Hepatocyte (in vitro differentiated cells): ENCODE measurements at regions not wholly inside any gene's neighbourhood (a gene's known extent, or its start where the extent isn't known, plus 50 kb on each side); places are given as distances from the start of the nearest gene placed in this dataset.

Source experiments
- DNase-seq: peaks from one replicate; pipeline ENCODE4 v3.0.0-alpha.2; 2016; ENCODE audit warnings: low spot score
- H2AFZ ChIP-seq: fragments of 200-600 bp; sonication (generic); 2 replicates; pipeline ENCODE4 v1.6.0; 2016; ENCODE audit warnings: antibody characterized with exemption, mild to moderate bottlenecking
- H3K27ac ChIP-seq: fragments of 200-600 bp; sonication (generic); 2 replicates; pipeline ENCODE4 v1.5.1; 2016; ENCODE audit warnings: mild to moderate bottlenecking
- H3K27me3 ChIP-seq: fragments of 200-600 bp; sonication (generic); 2 replicates; pipeline ENCODE4 v1.6.1; 2016
- H3K36me3 ChIP-seq: fragments of 200-600 bp; sonication (generic); replicated peaks from 2 replicates; pipeline ENCODE4 v1.5.1; 2016; ENCODE audit warnings: low read depth; ENCODE audit not compliant: insufficient read depth
- H3K4me1 ChIP-seq: fragments of 200-600 bp; sonication (generic); 2 replicates; pipeline ENCODE4 v1.5.1; 2016; ENCODE audit warnings: mild to moderate bottlenecking, moderate library complexity; ENCODE audit not compliant: insufficient read depth
- H3K4me2 ChIP-seq: fragments of 200-600 bp; sonication (generic); 2 replicates; pipeline ENCODE4 v1.6.0; 2016
- H3K4me3 ChIP-seq: fragments of 200-600 bp; sonication (generic); 2 replicates; pipeline ENCODE4 v1.5.1; 2016; ENCODE audit warnings: mild to moderate bottlenecking
- H3K79me2 ChIP-seq: fragments of 200-600 bp; sonication (generic); 2 replicates; pipeline ENCODE4 v1.6.0; 2017; ENCODE audit warnings: mild to moderate bottlenecking
- H3K9me2 ChIP-seq: fragments of 200-600 bp; sonication (generic); replicated peaks from 2 replicates; pipeline ENCODE4 v1.6.0; 2017; ENCODE audit warnings: mild to moderate bottlenecking; ENCODE audit not compliant: insufficient read depth
- H3K9me3 ChIP-seq: fragments of 200-600 bp; sonication (generic); 2 replicates; pipeline ENCODE4 v1.5.1; 2016; ENCODE audit warnings: low read depth, mild to moderate bottlenecking
- H4K20me1 ChIP-seq: fragments of 200-600 bp; sonication (generic); 2 replicates; pipeline ENCODE4 v1.6.0; 2016; ENCODE audit warnings: mild to moderate bottlenecking; ENCODE audit not compliant: insufficient read depth, poor library complexity, severe bottlenecking
- CTCF ChIP-seq: fragments of 200-600 bp; sonication (generic); IDR thresholded peaks from 2 replicates; pipeline ENCODE4 v1.5.1; 2016; ENCODE audit warnings: antibody characterized with exemption, mild to moderate bottlenecking; ENCODE audit not compliant: poor library complexity
- EZH2 ChIP-seq: fragments of 200-600 bp; sonication (generic); IDR thresholded peaks from 2 replicates; pipeline ENCODE4 v1.6.1; 2016; ENCODE audit warnings: antibody characterized with exemption, mild to moderate bottlenecking, borderline replicate concordance
- EZH2phosphoT487 ChIP-seq: fragments of 200-600 bp; sonication (generic); IDR thresholded peaks from one replicate; pipeline ENCODE4 v1.6.1; 2018; ENCODE audit warnings: antibody characterized with exemption, mild to moderate bottlenecking, low read depth, moderate library complexity; ENCODE audit not compliant: unreplicated experiment, severe bottlenecking
- WGBS: methylation state at CpG from one replicate; pipeline ENCODE4 v1.1.6; 2016; ENCODE audit warnings: low lambda C conversion rate; ENCODE audit errors: missing lambda C conversion rate; 5-methylcytosine and 5-hydroxymethylcytosine counted together

GRCh38 chr14:79960288-79960687 is 251.0 kb downstream of the DIO2 start:
- no peak overlapping the region for H3K4me3 ChIP-seq
- no peaks in the 10 kb centered on the region for H3K9me2 ChIP-seq
- no peaks in the 10 kb centered on the region for H3K9me3 ChIP-seq
- no peak overlapping the region for H2AFZ ChIP-seq
- H4K20me1 ChIP-seq, result no peaks in the 10 kb centered on the region
- H3K27ac ChIP-seq, result peak overlapping the region; percentile 67
- no peak overlapping the region for H3K4me2 ChIP-seq
- no peaks in the 10 kb centered on the region for H3K27me3 ChIP-seq
- no peaks in the 10 kb centered on the region for H3K79me2 ChIP-seq
- no peak for TF ChIP-seq CTCF
- TF ChIP-seq EZH2phosphoT487, result no peak
- no peak for TF ChIP-seq EZH2
- peak; percentile 23 for DNase-seq
- no peaks in the 10 kb centered on the region for H3K4me1 ChIP-seq
- no peaks in the 10 kb centered on the region for H3K36me3 ChIP-seq
- 43% methylated on average over 3 of the region's 3 CpGs for WGBS

DNA sequence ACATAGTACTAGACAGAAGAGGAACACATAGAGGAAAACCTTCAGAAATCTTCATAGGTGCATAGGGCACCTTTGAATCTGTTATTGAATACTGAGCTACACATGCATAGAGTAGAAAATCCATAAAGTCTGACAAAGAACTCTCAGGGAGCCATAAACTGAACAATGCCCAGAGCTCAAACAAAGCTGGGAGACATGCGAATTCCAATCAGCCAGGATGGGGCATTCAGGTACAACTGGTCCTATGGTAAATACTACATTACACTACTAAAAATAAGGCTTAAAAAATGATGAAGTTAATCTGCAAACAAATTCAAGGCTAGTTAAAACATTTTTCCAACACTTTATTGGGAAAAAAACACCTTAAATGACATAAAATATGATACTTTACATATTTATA is 259.7 kb downstream of the DIO2 start:
- Histone ChIP-seq H3K36me3 (no peaks in the 10 kb centered on the region), H3K4me2 (no peak overlapping the region), H3K9me2 (no peaks in the 10 kb centered on the region), H3K4me1 (no peaks in the 10 kb centered on the region), H3K27ac (no peak overlapping the region), H3K27me3 (no peaks in the 10 kb centered on the region), H3K4me3 (no peak overlapping the region), H3K9me3 (no peaks in the 10 kb centered on the region), H3K79me2 (no peaks in the 10 kb centered on the region), H4K20me1 (no peaks in the 10 kb centered on the region), H2AFZ (no peak overlapping the region)
- TF ChIP-seq EZH2, result no peak
- no peak for TF ChIP-seq CTCF
- TF ChIP-seq EZH2phosphoT487, result no peak
- no peak for DNase-seq
- 81% methylated on average over 1 of the region's 1 CpG for WGBS

- DNase-seq, result no peak
- no peaks in the 10 kb centered on the region for H3K27me3 ChIP-seq
- H3K4me2 ChIP-seq, result no peak overlapping the region
- no peaks in the 10 kb centered on the region for H3K79me2 ChIP-seq
- no peaks in the 10 kb centered on the region for H3K36me3 ChIP-seq
- no peak overlapping the region for H3K4me3 ChIP-seq
- no peaks in the 10 kb centered on the region for H3K9me2 ChIP-seq
- no peak overlapping the region for H3K27ac ChIP-seq
- H2AFZ ChIP-seq, result no peak overlapping the region
- no peaks in the 10 kb centered on the region for H4K20me1 ChIP-seq
- TF ChIP-seq EZH2 (no peak), CTCF (no peak), EZH2phosphoT487 (no peak)
- H3K4me1 ChIP-seq, result no peaks in the 10 kb centered on the region
- no peaks in the 10 kb centered on the region for H3K9me3 ChIP-seq
Measured at GRCh38 chr14:79949906-79950305, 261.4 kb downstream of the DIO2 start.

- no peaks in the 10 kb centered on the region for H3K36me3 ChIP-seq
- 79% methylated on average over 2 of the region's 2 CpGs for WGBS
- no peaks in the 10 kb centered on the region for H3K79me2 ChIP-seq
- H3K9me3 ChIP-seq, result no peaks in the 10 kb centered on the region
- TF ChIP-seq EZH2 (no peak), EZH2phosphoT487 (no peak), CTCF (no peak)
- H3K27ac ChIP-seq, result no peak overlapping the region
- H4K20me1 ChIP-seq, result no peaks in the 10 kb centered on the region
- no peak for DNase-seq
- H3K4me2 ChIP-seq, result no peak overlapping the region
- no peaks in the 10 kb centered on the region for H3K9me2 ChIP-seq
- H2AFZ ChIP-seq, result no peak overlapping the region
- H3K27me3 ChIP-seq, result no peaks in the 10 kb centered on the region
- H3K4me3 ChIP-seq, result no peak overlapping the region
- no peaks in the 10 kb centered on the region for H3K4me1 ChIP-seq
Measured at GRCh38 chr14:79947440-79948054, 263.8 kb downstream of the DIO2 start.
